NB4 (cell line): ENCODE measurements at regions not wholly inside any gene's neighbourhood (a gene's known extent, or its start where the extent isn't known, plus 50 kb on each side); places are given as distances from the start of the nearest gene placed in this dataset.

ENCODE experiments used
- DNase-seq: peaks from one replicate; pipeline ENCODE4 v3.0.0; 2010; ENCODE audit warnings: low read depth
- H3K4me3 ChIP-seq: one replicate; pipeline ENCODE4 v1.5.1; 2011; ENCODE audit warnings: mild to moderate bottlenecking, low read depth, low read length, moderate library complexity
- MYC ChIP-seq: IDR thresholded peaks from 2 replicates; pipeline ENCODE4 v1.6.1; 2011; ENCODE audit warnings: low read depth, low read length
- POLR2A ChIP-seq: IDR thresholded peaks from 2 replicates; pipeline ENCODE4 v1.6.1; 2011; ENCODE audit warnings: mild to moderate bottlenecking; ENCODE audit not compliant: insufficient read length; ENCODE audit errors: extremely low read depth
- TF ChIP-seq, protein P1 (sequence below): IDR thresholded peaks from one replicate; pipeline ENCODE4 v1.5.1; 2012; ENCODE audit warnings: low read depth, low read length
- TF ChIP-seq, protein P2 (sequence below): IDR thresholded peaks from 2 replicates; pipeline ENCODE4 v1.6.1; 2011; ENCODE audit warnings: low read depth, low read length

DNA sequence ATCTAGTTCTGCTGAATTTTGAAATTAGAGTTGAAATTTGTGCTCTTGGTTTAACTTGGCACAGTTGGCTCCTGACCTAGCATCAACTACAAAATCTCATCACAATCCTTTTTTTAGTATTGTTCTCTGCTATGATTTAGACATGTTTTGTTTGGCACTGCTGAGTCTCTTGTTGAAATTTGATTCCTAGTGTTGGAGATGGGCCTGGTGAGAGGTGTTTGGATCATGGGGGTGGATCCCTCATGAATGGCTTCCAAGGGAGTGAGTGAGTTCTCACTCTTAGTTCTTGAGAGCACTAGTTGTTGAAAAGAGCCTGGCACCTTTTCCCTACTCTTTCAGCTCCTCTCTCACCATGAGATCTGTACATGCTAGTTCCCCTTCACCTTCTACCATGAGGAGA is 605.6 kb upstream of the SLC39A10 start:
- no peak overlapping the region for H3K4me3 ChIP-seq
- DNase-seq = no peak
- TF ChIP-seq, protein P1, sequence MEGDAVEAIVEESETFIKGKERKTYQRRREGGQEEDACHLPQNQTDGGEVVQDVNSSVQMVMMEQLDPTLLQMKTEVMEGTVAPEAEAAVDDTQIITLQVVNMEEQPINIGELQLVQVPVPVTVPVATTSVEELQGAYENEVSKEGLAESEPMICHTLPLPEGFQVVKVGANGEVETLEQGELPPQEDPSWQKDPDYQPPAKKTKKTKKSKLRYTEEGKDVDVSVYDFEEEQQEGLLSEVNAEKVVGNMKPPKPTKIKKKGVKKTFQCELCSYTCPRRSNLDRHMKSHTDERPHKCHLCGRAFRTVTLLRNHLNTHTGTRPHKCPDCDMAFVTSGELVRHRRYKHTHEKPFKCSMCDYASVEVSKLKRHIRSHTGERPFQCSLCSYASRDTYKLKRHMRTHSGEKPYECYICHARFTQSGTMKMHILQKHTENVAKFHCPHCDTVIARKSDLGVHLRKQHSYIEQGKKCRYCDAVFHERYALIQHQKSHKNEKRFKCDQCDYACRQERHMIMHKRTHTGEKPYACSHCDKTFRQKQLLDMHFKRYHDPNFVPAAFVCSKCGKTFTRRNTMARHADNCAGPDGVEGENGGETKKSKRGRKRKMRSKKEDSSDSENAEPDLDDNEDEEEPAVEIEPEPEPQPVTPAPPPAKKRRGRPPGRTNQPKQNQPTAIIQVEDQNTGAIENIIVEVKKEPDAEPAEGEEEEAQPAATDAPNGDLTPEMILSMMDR = no peak
- TF ChIP-seq MYC (no peak), POLR2A (no peak)
- TF ChIP-seq, protein P2, sequence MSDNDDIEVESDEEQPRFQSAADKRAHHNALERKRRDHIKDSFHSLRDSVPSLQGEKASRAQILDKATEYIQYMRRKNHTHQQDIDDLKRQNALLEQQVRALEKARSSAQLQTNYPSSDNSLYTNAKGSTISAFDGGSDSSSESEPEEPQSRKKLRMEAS = no peak

DNA sequence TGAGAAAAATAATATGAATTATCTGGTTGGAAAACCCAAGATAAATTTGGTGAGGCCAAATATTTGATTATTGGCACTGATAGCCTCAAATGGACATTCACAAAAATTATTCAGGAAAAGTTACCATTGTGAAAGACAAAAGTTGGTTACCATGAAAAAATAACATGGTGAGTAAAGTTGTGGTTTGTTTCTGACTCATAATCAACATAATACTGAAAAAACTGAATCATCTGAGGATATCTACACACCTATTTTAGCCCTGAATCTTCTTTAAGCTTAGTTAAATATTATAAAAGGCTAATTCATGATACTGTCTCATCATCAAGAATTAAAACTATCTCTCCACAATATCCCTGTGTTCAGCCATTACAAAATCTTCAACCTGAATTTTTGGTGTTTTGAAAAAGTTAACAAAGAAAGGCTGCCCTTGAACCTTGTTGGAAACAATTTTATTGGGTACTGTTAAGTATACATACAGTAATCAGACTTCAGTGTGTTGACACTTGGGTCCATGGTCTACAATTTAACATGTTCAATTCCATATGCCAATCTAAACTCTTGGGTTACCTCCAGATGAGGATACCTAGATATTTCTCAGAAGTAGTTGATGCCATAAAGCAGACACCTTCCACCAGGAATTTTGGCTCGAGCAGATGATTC is 607.5 kb upstream of the SLC39A10 start:
- no peak overlapping the region for H3K4me3 ChIP-seq
- TF ChIP-seq MYC (no peak), POLR2A (no peak)
- TF ChIP-seq, protein P1 = no peak
- TF ChIP-seq, protein P2 = no peak
- DNase-seq = no peak

DNA sequence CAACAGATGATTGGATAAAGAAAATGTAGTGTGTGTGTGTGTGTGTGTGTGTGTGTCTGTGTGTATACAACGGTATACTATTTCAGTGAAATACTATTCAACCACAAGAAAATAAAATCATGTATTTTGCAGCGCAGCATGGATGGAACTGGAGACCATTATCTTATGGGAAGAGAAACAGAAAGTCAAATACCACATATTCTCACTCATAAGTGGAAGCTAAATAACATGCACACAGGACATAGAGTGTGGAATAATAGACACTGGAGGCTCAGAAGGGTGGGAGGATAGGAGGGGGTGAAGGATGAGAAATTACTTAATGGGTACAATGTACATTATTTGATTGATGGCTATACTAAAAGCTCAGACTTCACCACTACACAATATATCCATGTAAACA is 609.1 kb upstream of the SLC39A10 start:
- DNase-seq = no peak
- TF ChIP-seq, protein P1 = no peak
- TF ChIP-seq MYC (no peak), POLR2A (no peak)
- TF ChIP-seq, protein P2 = no peak
- H3K4me3 ChIP-seq = no peak overlapping the region

DNA sequence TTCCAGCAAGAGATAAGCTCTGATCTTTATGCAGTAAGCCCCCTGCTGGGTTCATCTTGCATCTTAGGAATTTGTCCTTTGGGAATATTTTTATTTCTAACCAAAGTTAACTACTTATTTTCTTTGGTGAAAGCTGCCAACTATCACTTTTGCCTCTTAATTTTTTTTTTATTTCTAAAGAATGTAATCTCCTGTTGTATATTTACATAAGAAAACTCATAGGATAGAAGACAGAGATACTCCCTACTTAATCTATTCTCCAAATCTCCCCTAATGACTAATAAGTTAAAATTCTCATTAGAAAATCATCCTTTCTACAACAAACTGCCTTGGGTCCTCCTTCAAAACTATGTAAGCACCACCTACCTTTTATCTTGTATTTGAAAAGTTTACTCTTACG is 612.2 kb upstream of the SLC39A10 start:
- H3K4me3 ChIP-seq = no peak overlapping the region
- TF ChIP-seq, protein P1 = no peak
- TF ChIP-seq POLR2A = no peak
- TF ChIP-seq, protein P2 = no peak
- no peak for TF ChIP-seq MYC

DNA sequence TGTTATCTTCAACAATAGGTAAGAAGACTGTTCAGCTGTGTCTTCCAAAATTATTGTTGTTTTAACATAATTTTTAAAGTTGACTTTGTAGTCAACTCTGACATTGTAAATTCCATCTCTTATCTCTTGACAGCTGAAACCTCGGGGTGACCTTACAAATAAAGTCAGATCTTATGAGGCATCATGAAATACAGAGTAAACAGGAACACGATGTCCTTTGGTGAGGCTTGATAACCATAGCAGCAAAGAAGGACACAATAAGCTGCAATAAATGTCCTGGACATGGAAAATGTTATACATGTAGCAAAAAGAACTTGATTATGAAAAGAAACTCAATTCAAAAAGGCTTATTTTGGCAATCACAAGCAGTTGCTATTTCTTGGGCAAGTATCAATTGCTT is 618.9 kb upstream of the SLC39A10 start:
- no peak overlapping the region for H3K4me3 ChIP-seq
- no peak for DNase-seq
- TF ChIP-seq MYC (no peak), POLR2A (no peak)
- TF ChIP-seq, protein P2 = no peak
- TF ChIP-seq, protein P1 = no peak

More for the DNA sequence above, 612.2 kb upstream of the SLC39A10 start:
- no peak for DNase-seq
